ENCODE measurements at regions not wholly inside any gene's neighbourhood (a gene's known extent, or its start where the extent isn't known, plus 50 kb on each side); places are given as distances from the start of the nearest gene placed in this dataset.

DNA sequence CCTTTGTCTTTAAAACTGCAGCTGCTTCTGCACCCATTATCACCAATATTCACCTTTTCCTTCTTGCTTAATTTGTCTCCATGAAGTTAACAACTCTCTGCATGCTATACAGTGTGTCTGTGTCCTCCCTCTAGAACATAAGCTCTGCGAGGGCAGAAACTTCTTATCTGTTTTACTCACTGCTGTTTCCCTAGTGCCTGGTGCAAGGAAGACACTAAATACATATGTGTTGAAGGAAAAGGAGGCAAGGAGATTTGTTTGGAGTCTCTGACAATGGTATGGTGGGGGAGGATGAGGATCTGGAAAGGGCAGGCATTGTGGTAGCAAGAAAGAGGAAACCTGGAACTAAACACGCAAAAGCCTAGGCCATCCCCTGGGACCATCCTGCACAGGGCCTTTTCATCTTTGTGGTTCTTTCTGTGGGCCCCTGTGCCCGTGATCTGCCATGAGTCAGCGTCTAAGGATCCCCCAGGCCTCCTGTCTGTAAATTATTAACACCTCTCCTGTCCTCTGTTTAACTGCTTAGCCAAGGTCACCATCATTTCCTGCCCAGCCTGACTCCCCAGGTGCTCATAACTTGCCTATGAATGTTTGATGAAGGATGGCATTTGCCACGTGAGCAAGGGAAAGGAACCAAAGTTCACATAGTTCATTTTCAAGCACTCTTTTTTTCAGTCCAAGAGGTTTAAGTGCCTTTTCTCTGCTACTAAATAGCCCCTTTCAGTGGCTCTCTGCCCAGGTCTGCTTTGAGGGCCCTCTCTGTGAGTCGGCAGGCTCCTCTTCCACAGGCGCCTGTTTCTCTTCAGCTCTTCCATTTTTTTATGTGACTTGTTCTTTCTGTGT is 131.1 kb downstream of the RASSF10 start (continued):
- TF ChIP-seq, protein P1, sequence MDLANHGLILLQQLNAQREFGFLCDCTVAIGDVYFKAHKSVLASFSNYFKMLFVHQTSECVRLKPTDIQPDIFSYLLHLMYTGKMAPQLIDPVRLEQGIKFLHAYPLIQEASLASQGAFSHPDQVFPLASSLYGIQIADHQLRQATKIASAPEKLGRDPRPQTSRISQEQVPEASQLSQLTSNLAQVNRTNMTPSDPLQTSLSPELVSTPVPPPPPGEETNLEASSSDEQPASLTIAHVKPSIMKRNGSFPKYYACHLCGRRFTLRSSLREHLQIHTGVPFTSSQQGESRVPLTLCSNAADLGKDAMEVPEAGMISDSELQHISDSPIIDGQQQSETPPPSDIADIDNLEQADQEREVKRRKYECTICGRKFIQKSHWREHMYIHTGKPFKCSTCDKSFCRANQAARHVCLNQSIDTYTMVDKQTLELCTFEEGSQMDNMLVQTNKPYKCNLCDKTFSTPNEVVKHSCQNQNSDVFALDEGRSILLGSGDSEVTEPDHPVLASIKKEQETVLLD (CRISPR knock-in tag; IDR thresholded peaks at IDR 0.05; ENCODE audit: low read depth) = no peak
- no peak for TF ChIP-seq ZSCAN20 (CRISPR knock-in tag; IDR thresholded peaks at IDR 0.05; ENCODE audit: borderline replicate concordance)
- no peak for TF ChIP-seq MTA3 (CRISPR knock-in tag; IDR thresholded peaks at IDR 0.05)
- peak; percentile 90 for TF ChIP-seq ZNF430 (CRISPR knock-in tag; IDR thresholded peaks at IDR 0.05)
- TF ChIP-seq, protein P2, sequence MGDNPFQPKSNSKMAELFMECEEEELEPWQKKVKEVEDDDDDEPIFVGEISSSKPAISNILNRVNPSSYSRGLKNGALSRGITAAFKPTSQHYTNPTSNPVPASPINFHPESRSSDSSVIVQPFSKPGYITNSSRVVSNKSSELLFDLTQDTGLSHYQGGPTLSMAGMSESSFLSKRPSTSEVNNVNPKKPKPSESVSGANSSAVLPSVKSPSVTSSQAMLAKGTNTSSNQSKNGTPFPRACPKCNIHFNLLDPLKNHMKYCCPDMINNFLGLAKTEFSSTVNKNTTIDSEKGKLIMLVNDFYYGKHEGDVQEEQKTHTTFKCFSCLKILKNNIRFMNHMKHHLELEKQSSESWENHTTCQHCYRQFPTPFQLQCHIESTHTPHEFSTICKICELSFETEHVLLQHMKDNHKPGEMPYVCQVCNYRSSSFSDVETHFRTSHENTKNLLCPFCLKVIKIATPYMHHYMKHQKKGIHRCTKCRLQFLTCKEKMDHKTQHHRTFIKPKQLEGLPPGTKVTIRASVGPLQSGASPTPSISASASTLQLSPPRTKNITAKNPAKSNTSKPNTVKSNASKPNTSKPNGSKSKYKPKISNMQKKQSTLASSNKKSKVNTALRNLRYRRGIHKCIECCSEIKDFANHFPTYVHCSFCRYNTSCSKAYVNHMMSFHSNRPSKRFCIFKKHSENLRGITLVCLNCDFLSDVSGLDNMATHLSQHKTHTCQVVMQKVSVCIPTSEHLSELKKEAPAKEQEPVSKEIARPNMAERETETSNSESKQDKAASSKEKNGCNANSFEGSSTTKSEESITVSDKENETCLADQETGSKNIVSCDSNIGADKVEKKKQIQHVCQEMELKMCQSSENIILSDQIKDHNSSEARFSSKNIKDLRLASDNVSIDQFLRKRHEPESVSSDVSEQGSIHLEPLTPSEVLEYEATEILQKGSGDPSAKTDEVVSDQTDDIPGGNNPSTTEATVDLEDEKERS (CRISPR knock-in tag; IDR thresholded peaks at IDR 0.05) = peak; percentile 70; the same call in 1 of the 2 replicates
- TF ChIP-seq HCFC1 (IDR thresholded peaks at IDR 0.05; ENCODE audit: low read depth, low read length) = no peak
- TF ChIP-seq ZIK1 (CRISPR knock-in tag; IDR thresholded peaks at IDR 0.05; ENCODE audit: borderline replicate concordance, low read depth) = no peak
- TF ChIP-seq HNF4A (CRISPR knock-in tag; IDR thresholded peaks at IDR 0.05) = peak; percentile 98
- no peak for TF ChIP-seq ZNF446 (CRISPR knock-in tag; IDR thresholded peaks at IDR 0.05)
- peak; percentile 70; the same call in 1 of the 2 replicates for TF ChIP-seq RBFOX2 (IDR thresholded peaks at IDR 0.05; ENCODE audit: low read depth, low read length)
- no peak for TF ChIP-seq ZNF33B (CRISPR knock-in tag; IDR thresholded peaks at IDR 0.05)
- TF ChIP-seq ZNF598 (CRISPR knock-in tag; IDR thresholded peaks at IDR 0.05; ENCODE audit: borderline replicate concordance) = no peak
- no peak for TF ChIP-seq CEBPB (IDR thresholded peaks at IDR 0.05; ENCODE audit: borderline replicate concordance, low read depth, low read length)
- TF ChIP-seq ZNF577 (CRISPR knock-in tag; IDR thresholded peaks at IDR 0.05; ENCODE audit: borderline replicate concordance, low read depth) = no peak
- TF ChIP-seq NFE2L1 (CRISPR knock-in tag; IDR thresholded peaks at IDR 0.05; ENCODE audit: borderline replicate concordance) = peak; percentile 85; the same call in 1 of the 2 replicates
- TF ChIP-seq RXRA (CRISPR knock-in tag; IDR thresholded peaks at IDR 0.05) = peak; percentile 86; the same call in 1 of the 2 replicates
- peak; percentile 96 for TF ChIP-seq NCOA2 (CRISPR knock-in tag; IDR thresholded peaks at IDR 0.05)
- TF ChIP-seq, protein P3, sequence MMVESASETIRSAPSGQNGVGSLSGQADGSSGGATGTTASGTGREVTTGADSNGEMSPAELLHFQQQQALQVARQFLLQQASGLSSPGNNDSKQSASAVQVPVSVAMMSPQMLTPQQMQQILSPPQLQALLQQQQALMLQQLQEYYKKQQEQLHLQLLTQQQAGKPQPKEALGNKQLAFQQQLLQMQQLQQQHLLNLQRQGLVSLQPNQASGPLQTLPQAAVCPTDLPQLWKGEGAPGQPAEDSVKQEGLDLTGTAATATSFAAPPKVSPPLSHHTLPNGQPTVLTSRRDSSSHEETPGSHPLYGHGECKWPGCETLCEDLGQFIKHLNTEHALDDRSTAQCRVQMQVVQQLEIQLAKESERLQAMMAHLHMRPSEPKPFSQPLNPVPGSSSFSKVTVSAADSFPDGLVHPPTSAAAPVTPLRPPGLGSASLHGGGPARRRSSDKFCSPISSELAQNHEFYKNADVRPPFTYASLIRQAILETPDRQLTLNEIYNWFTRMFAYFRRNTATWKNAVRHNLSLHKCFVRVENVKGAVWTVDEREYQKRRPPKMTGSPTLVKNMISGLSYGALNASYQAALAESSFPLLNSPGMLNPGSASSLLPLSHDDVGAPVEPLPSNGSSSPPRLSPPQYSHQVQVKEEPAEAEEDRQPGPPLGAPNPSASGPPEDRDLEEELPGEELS (CRISPR knock-in tag; IDR thresholded peaks at IDR 0.05) = peak; percentile 90
- TF ChIP-seq ZNF839 (CRISPR knock-in tag; IDR thresholded peaks at IDR 0.05; ENCODE audit: borderline replicate concordance) = no peak; the same call in 1 of the 2 replicates
- no peak for TF ChIP-seq SOX6 (IDR thresholded peaks at IDR 0.05)
- peak; percentile 96 for TF ChIP-seq SOX6 (CRISPR knock-in tag; IDR thresholded peaks at IDR 0.05)
- peak; percentile 34; the same call in 1 of the 2 replicates for TF ChIP-seq RBAK (CRISPR knock-in tag; IDR thresholded peaks at IDR 0.05)
- peak; percentile 91 for TF ChIP-seq PPARG (CRISPR knock-in tag; conservative IDR thresholded peaks at IDR 0.05)

All from HepG2 (cell line).